CD14-positive monocyte (primary cell): ENCODE measurements at regions not wholly inside any gene's neighbourhood (a gene's known extent, or its start where the extent isn't known, plus 50 kb on each side); places are given as distances from the start of the nearest gene placed in this dataset.

Experiments used
- DNase-seq, 3 donors: peaks; one replicate each; pipeline ENCODE4 v3.0.0-alpha.2; 2011 to 2022
- H2AFZ ChIP-seq: 2 replicates; pipeline ENCODE4 v1.6.0; 2012; ENCODE audit warnings: mild to moderate bottlenecking, low read depth, low read length, inconsistent platforms; ENCODE audit not compliant: insufficient read depth, poor library complexity, severe bottlenecking
- H3K27ac ChIP-seq, 2 donors: 1 replicate in 1 of 2; 2 replicates in 1 of 2; pipeline ENCODE4 v1.5.1; 2012 to 2013; ENCODE audit warnings: low read length in 2 of 2, control low read depth in 1 of 2, inconsistent platforms in 1 of 2, low read depth in 1 of 2, mild to moderate bottlenecking in 1 of 2
- H3K27me3 ChIP-seq, 2 donors: one replicate each; pipeline versions ENCODE4 v1.6.0 to v1.6.1; 2011 to 2013; ENCODE audit warnings: low read length in 2 of 2; ENCODE audit not compliant: control insufficient read depth in 2 of 2, insufficient read depth in 2 of 2
- H3K36me3 ChIP-seq, 2 donors: replicated peaks in 1 of 2; 1 replicate in 1 of 2; 2 replicates in 1 of 2; pipeline versions ENCODE4 v1.5.1 to v1.6.1; 2012 to 2013; ENCODE audit warnings: low read length in 2 of 2, control low read depth in 1 of 2, inconsistent platforms in 1 of 2, mild to moderate bottlenecking in 1 of 2; ENCODE audit not compliant: insufficient read depth in 2 of 2, control insufficient read depth in 1 of 2
- H3K4me1 ChIP-seq, 2 donors: 1 replicate in 1 of 2; 2 replicates in 1 of 2; pipeline versions ENCODE4 v1.5.1 to v1.6.1; 2012 to 2013; ENCODE audit warnings: low read length in 2 of 2, control low read depth in 1 of 2, inconsistent platforms in 1 of 2, mild to moderate bottlenecking in 1 of 2, moderate library complexity in 1 of 2; ENCODE audit not compliant: insufficient read depth in 2 of 2, control insufficient read depth in 1 of 2
- H3K4me2 ChIP-seq: replicated peaks from 2 replicates; pipeline ENCODE3; 2012; ENCODE audit warnings: low read length, moderate library complexity, mild to moderate bottlenecking; ENCODE audit not compliant: poor library complexity, severe bottlenecking; ENCODE audit errors: extremely low read depth
- H3K4me3 ChIP-seq, 3 experiments: fragments of 200-600 bp in 1 of 3; sonication (generic) in 1 of 3; replicated peaks in 1 of 3; 1 replicate in 2 of 3; 2 replicates in 1 of 3; pipeline ENCODE4 v1.5.1; 2011 to 2013; ENCODE audit warnings: low read length in 3 of 3, mild to moderate bottlenecking in 3 of 3, control low read depth in 2 of 3, low read depth in 2 of 3, inconsistent platforms in 1 of 3, moderate library complexity in 1 of 3
- H3K79me2 ChIP-seq: 2 replicates; pipeline ENCODE4 v1.6.0; 2012; ENCODE audit warnings: mild to moderate bottlenecking, control low read depth, inconsistent platforms, low read length, moderate library complexity; ENCODE audit not compliant: insufficient read depth
- H3K9ac ChIP-seq: 2 replicates; pipeline ENCODE4 v1.6.0; 2017; ENCODE audit warnings: low read length, mild to moderate bottlenecking; ENCODE audit not compliant: insufficient read depth, poor library complexity, severe bottlenecking
- H3K9me3 ChIP-seq, 2 donors: replicated peaks in 1 of 2; 1 replicate in 1 of 2; 2 replicates in 1 of 2; pipeline versions ENCODE4 v1.5.1 to v1.6.1; 2012 to 2013; ENCODE audit warnings: low read length in 2 of 2, control low read depth in 1 of 2; ENCODE audit not compliant: control insufficient read depth in 1 of 2, insufficient read depth in 1 of 2
- H4K20me1 ChIP-seq: 2 replicates; pipeline ENCODE4 v1.6.0; 2012; ENCODE audit warnings: mild to moderate bottlenecking, low read length, control low read depth, moderate library complexity; ENCODE audit not compliant: insufficient read depth
- H3K27ac Mint-ChIP-seq, 7 donors: one replicate each; pipeline ENCODE4 v1.8.0; 2020; ENCODE audit warnings: mild to moderate bottlenecking in 7 of 7, mixed read lengths in 7 of 7, moderate library complexity in 6 of 7, inconsistent platforms in 2 of 7
- H3K27me3 Mint-ChIP-seq, 3 donors: one replicate each; pipeline ENCODE4 v1.8.0; 2021 to 2022; ENCODE audit warnings: low read depth in 3 of 3, mild to moderate bottlenecking in 3 of 3, mixed read lengths in 3 of 3, moderate library complexity in 3 of 3, inconsistent platforms in 1 of 3
- H3K36me3 Mint-ChIP-seq, 2 donors: one replicate each; pipeline ENCODE4 v1.8.0; 2020; ENCODE audit warnings: mixed read lengths in 2 of 2, inconsistent platforms in 1 of 2, mild to moderate bottlenecking in 1 of 2
- H3K4me1 Mint-ChIP-seq: one replicate; pipeline ENCODE4 v1.8.0; 2020; ENCODE audit warnings: mild to moderate bottlenecking, mixed read lengths
- H3K4me3 Mint-ChIP-seq, 2 donors: one replicate each; pipeline ENCODE4 v1.8.0; 2020; ENCODE audit warnings: mild to moderate bottlenecking in 2 of 2, mixed read lengths in 2 of 2, moderate library complexity in 1 of 2
- H3K9me3 Mint-ChIP-seq, 7 donors: one replicate each; pipeline ENCODE4 v1.8.0; 2020 to 2022; ENCODE audit warnings: mixed read lengths in 7 of 7, mild to moderate bottlenecking in 6 of 7, moderate library complexity in 6 of 7, inconsistent platforms in 2 of 7
- CTCF ChIP-seq: fragments of 200-600 bp; IDR thresholded peaks from one replicate; pipeline ENCODE4 v1.8.0; 2022; ENCODE audit warnings: antibody characterized with exemption, mild to moderate bottlenecking
- WGBS: methylation state at CpG from one replicate; pipeline ENCODE4 v1.1.5; 2013; ENCODE audit warnings: missing lambda C conversion rate; ENCODE audit not compliant: insufficient coverage; 5-methylcytosine and 5-hydroxymethylcytosine counted together
- intact Hi-C, 2 donors: fragments of 100-400 bp; cut with micrococcal nuclease; formaldehyde crosslinking; loops; one replicate each; pipeline versions ENCODE4 v1.15.0 to v1.15.1; 2023

GRCh38 chr21:25080661-25081060 is 526.6 kb downstream of the MRPL39 start:
- Histone ChIP-seq H3K4me1 (no peaks in the 10 kb centered on the region), H3K79me2 (no peaks in the 10 kb centered on the region), H3K27me3 (no peaks in the 10 kb centered on the region), H3K36me3 (no peaks in the 10 kb centered on the region), H3K9me3 (peaks cover 4 to 8% of the 10 kb centered on the region in 2 donors), H2AFZ (no peak overlapping the region), H3K4me3 (no peak overlapping the region), H4K20me1 (no peaks in the 10 kb centered on the region), H3K27ac (no peak overlapping the region), H3K9ac (no peak overlapping the region), H3K4me2 (no peak overlapping the region)
- DNase-seq: no peak
- Mint-ChIP-seq H3K27ac (no peak overlapping the region), H3K4me3 (no peak overlapping the region), H3K9me3 (peaks cover 5 to 11% (median 7%) of the 10 kb centered on the region in 7 donors), H3K4me1 (no peaks in the 10 kb centered on the region), H3K36me3 (no peaks in the 10 kb centered on the region), H3K27me3 (no peaks in the 10 kb centered on the region)
- no peak for TF ChIP-seq CTCF
- intact Hi-C loops: no loop called here
- WGBS: no CpG with 5 or more reads among the region's 1 CpG

- intact Hi-C loops: no loop called here
- Mint-ChIP-seq H3K36me3 (no peaks in the 10 kb centered on the region), H3K4me1 (no peaks in the 10 kb centered on the region), H3K27ac (no peak overlapping the region), H3K27me3 (no peaks in the 10 kb centered on the region), H3K4me3 (no peak overlapping the region), H3K9me3 (peaks cover 2 to 8% (median 7%) of the 10 kb centered on the region in 7 donors)
- no peaks in the 10 kb centered on the region for H3K36me3 ChIP-seq
- no peak overlapping the region for H3K4me2 ChIP-seq
- H3K9me3 ChIP-seq: peaks cover 4 to 7% of the 10 kb centered on the region in 2 donors
- TF ChIP-seq CTCF: no peak
- WGBS: 90% methylated on average over 1 of the region's 1 CpG
- no peaks in the 10 kb centered on the region for H3K79me2 ChIP-seq
- H3K27ac ChIP-seq: no peak overlapping the region
- DNase-seq: no peak
- H3K9ac ChIP-seq: no peak overlapping the region
- no peaks in the 10 kb centered on the region for H3K4me1 ChIP-seq
- H3K27me3 ChIP-seq: no peaks in the 10 kb centered on the region
- H2AFZ ChIP-seq: no peak overlapping the region
- no peak overlapping the region for H3K4me3 ChIP-seq
- H4K20me1 ChIP-seq: no peaks in the 10 kb centered on the region
Observed at GRCh38 chr21:25080141-25080540, 527.1 kb downstream of the MRPL39 start.
